MM.1S (cell line): ENCODE measurements at regions not wholly inside any gene's neighbourhood (a gene's known extent, or its start where the extent isn't known, plus 50 kb on each side); places are given as distances from the start of the nearest gene placed in this dataset.

ENCODE experiments used
- EZH2phosphoT487 ChIP-seq: fragments of 300-600 bp; sonication (generic); IDR thresholded peaks from 2 replicates; pipeline ENCODE4 v1.6.1; 2018; ENCODE audit warnings: antibody characterized with exemption, low read length
- TF ChIP-seq, protein P1 (sequence below): fragments of 300-600 bp; sonication (generic); IDR thresholded peaks from 2 replicates; pipeline ENCODE4 v1.5.1; 2016; ENCODE audit warnings: antibody characterized with exemption, low read length, mixed read lengths

DNA sequence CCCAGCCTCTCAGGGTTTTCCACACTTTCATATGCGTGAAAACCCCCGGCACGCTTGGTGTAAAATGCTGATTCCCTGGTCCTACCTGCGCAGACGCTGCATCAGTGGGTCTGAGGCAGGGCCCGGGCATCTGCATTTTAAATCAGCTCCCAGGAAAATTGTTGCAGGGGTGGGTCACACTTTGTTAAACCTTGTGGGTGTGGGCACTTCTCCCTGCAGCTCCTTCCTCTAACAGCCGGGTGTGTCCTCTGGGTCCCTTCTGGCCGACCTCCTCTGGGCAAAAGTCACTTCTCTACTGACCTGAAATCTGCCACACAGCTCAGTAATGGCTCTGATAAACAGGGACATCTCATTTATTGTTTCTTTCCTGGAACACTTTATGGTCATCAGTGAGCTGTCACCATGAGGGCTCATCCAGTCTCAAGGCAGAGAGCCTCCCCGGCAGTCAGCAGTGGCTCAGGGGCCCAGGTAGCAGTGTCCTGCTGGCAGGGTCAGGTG lies 52.8 kb upstream of the TMPRSS2 start:
- TF ChIP-seq, protein P1, sequence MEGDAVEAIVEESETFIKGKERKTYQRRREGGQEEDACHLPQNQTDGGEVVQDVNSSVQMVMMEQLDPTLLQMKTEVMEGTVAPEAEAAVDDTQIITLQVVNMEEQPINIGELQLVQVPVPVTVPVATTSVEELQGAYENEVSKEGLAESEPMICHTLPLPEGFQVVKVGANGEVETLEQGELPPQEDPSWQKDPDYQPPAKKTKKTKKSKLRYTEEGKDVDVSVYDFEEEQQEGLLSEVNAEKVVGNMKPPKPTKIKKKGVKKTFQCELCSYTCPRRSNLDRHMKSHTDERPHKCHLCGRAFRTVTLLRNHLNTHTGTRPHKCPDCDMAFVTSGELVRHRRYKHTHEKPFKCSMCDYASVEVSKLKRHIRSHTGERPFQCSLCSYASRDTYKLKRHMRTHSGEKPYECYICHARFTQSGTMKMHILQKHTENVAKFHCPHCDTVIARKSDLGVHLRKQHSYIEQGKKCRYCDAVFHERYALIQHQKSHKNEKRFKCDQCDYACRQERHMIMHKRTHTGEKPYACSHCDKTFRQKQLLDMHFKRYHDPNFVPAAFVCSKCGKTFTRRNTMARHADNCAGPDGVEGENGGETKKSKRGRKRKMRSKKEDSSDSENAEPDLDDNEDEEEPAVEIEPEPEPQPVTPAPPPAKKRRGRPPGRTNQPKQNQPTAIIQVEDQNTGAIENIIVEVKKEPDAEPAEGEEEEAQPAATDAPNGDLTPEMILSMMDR = no peak
- TF ChIP-seq EZH2phosphoT487 = no peak
